Vagina (tissue), 2 donors: ENCODE measurements at regions not wholly inside any gene's neighbourhood (a gene's known extent, or its start where the extent isn't known, plus 50 kb on each side); places are given as distances from the start of the nearest gene placed in this dataset.

ENCODE experiments used
- DNase-seq, 2 donors: peaks; one replicate each; pipeline ENCODE4 v3.0.0-alpha.2; 2017; ENCODE audit errors: extremely low spot score in 2 of 2
- H3K27ac ChIP-seq: fragments of 200-600 bp; sonication (generic); one replicate; pipeline ENCODE4 v1.5.1; 2019
- H3K27me3 ChIP-seq: fragments of 200-600 bp; sonication (generic); one replicate; pipeline ENCODE4 v1.5.1; 2019
- H3K36me3 ChIP-seq, 2 donors: fragments of 200-600 bp; sonication (generic); one replicate each; pipeline ENCODE4 v1.5.1; 2017 to 2019
- H3K4me1 ChIP-seq: fragments of 200-600 bp; sonication (generic); one replicate; pipeline ENCODE4 v1.5.1; 2019
- H3K4me3 ChIP-seq, 2 donors: fragments of 200-600 bp; sonication (generic); 1 replicate in 1 of 2; 2 replicates in 1 of 2; pipeline ENCODE4 v1.5.1; 2016 to 2019
- H3K9me3 ChIP-seq: fragments of 200-600 bp; sonication (generic); one replicate; pipeline ENCODE4 v1.5.1; 2019
- POLR2A ChIP-seq, 2 donors: fragments of 450-650 bp; IDR thresholded peaks; one replicate each; pipeline ENCODE4 v1.6.1; 2017; ENCODE audit warnings: antibody characterized with exemption in 2 of 2, mild to moderate bottlenecking in 2 of 2, moderate library complexity in 2 of 2
- POLR2AphosphoS5 ChIP-seq, 2 donors: sonication (generic); formaldehyde crosslinking; IDR thresholded peaks; one replicate each; pipeline ENCODE4 v1.9.0; 2017; ENCODE audit warnings: antibody characterized with exemption in 2 of 2, mild to moderate bottlenecking in 2 of 2, low read depth in 1 of 2; ENCODE audit not compliant: insufficient read depth in 1 of 2
- intact Hi-C: fragments of 100-400 bp; cut with DNase I; formaldehyde crosslinking; loops from one replicate; pipeline ENCODE4 v1.15.1; 2023
- TF ChIP-seq, protein P1 (sequence below), 3 experiments: fragments of 450-650 bp in 2 of 3; fragments of 200-600 bp in 1 of 3; sonication (generic) in 1 of 3; IDR thresholded peaks; one replicate each; pipeline ENCODE4 v1.5.1; 2017 to 2019; ENCODE audit warnings: antibody characterized with exemption in 3 of 3, mild to moderate bottlenecking in 2 of 3, moderate library complexity in 2 of 3

DNA sequence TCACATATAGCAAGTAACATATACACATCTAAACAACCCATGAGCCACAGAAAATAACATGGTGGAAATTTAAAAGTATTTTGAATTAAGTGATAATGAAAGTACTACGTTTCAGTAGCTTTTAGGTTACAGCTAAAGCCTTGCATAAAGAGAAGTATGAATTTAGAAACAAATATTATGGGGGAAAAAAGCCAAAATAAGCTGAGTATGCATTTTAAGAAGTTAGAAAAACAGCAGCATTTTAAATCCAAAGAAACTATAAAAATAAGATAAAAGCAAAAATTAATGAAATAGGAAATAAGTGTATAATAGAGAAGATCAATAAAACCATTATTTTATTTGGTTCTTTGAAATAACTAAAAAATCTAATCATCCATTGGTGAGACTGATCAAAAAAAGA is 89.8 kb upstream of the ARHGEF7 start:
- H3K4me1 ChIP-seq: no peaks in the 10 kb centered on the region
- peaks cover 8% of the 10 kb centered on the region for H3K9me3 ChIP-seq
- no peaks in the 10 kb centered on the region for H3K27me3 ChIP-seq
- TF ChIP-seq, protein P1, sequence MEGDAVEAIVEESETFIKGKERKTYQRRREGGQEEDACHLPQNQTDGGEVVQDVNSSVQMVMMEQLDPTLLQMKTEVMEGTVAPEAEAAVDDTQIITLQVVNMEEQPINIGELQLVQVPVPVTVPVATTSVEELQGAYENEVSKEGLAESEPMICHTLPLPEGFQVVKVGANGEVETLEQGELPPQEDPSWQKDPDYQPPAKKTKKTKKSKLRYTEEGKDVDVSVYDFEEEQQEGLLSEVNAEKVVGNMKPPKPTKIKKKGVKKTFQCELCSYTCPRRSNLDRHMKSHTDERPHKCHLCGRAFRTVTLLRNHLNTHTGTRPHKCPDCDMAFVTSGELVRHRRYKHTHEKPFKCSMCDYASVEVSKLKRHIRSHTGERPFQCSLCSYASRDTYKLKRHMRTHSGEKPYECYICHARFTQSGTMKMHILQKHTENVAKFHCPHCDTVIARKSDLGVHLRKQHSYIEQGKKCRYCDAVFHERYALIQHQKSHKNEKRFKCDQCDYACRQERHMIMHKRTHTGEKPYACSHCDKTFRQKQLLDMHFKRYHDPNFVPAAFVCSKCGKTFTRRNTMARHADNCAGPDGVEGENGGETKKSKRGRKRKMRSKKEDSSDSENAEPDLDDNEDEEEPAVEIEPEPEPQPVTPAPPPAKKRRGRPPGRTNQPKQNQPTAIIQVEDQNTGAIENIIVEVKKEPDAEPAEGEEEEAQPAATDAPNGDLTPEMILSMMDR (IDR thresholded peaks at IDR 0.05): no peak
- no peak for TF ChIP-seq POLR2A (IDR thresholded peaks at IDR 0.05)
- no peak for TF ChIP-seq POLR2AphosphoS5 (IDR thresholded peaks at IDR 0.05; ENCODE audit: insufficient read depth in 1 of 2, low read depth in 1 of 2)
- no peak overlapping the region for H3K27ac ChIP-seq
- no peaks in the 10 kb centered on the region for H3K36me3 ChIP-seq
- H3K4me3 ChIP-seq: no peak overlapping the region
- intact Hi-C loops: no loop called here
- DNase-seq: no peak

DNA sequence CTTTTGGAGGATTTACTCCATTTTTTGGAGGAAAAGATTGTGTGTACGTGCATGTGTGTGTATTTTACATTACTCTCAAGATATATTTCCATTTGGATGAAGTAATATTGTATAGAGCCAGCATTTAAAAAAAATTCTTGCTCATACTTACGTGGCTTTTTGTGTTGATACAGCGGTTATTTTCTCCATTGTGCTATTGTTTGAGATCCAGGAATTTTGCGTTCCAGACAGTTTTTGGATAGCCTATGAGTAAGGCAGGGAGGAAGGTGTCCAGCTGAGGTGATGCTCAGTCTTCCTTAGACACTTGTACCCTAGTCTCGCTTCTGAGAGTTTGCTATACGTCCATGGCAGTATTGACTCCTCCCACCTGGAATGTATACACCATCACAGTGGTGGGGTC is 92.2 kb upstream of the ARHGEF7 start:
- TF ChIP-seq POLR2AphosphoS5 (IDR thresholded peaks at IDR 0.05; ENCODE audit: insufficient read depth in 1 of 2, low read depth in 1 of 2) (no peak), POLR2A (IDR thresholded peaks at IDR 0.05) (no peak)
- TF ChIP-seq, protein P1 (IDR thresholded peaks at IDR 0.05): no peak
- Histone ChIP-seq H3K36me3 (no peaks in the 10 kb centered on the region), H3K27ac (no peak overlapping the region), H3K4me1 (no peaks in the 10 kb centered on the region), H3K4me3 (no peak overlapping the region), H3K27me3 (no peaks in the 10 kb centered on the region), H3K9me3 (peaks cover 8% of the 10 kb centered on the region)
- intact Hi-C loops: no loop called here
- DNase-seq: no peak

DNA sequence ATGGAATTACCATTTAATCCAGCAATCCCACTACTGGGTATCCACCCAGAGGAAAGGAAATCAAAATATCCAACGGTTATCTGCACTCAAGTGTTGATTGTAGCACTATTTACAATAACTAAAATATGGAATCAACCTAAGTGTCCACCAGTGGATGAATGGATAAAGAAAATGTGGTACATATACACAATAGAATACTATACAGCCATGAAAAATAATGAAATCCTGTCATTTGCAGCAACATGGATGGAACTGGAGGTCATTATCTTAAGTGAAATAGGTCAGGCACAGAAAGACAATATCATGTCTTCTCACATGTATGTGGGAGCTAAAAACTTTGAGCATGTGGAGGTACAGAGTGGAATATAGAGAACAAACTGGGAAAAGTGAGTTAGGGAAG is 92.9 kb upstream of the ARHGEF7 start:
- DNase-seq: no peak
- Histone ChIP-seq H3K4me1 (no peaks in the 10 kb centered on the region), H3K36me3 (no peaks in the 10 kb centered on the region), H3K9me3 (peaks cover 8% of the 10 kb centered on the region), H3K27ac (no peak overlapping the region), H3K27me3 (no peaks in the 10 kb centered on the region), H3K4me3 (no peak overlapping the region)
- no peak for TF ChIP-seq POLR2AphosphoS5 (IDR thresholded peaks at IDR 0.05; ENCODE audit: insufficient read depth in 1 of 2, low read depth in 1 of 2)
- TF ChIP-seq POLR2A (IDR thresholded peaks at IDR 0.05): no peak
- TF ChIP-seq, protein P1 (IDR thresholded peaks at IDR 0.05): no peak
- intact Hi-C loops: no loop called here

DNA sequence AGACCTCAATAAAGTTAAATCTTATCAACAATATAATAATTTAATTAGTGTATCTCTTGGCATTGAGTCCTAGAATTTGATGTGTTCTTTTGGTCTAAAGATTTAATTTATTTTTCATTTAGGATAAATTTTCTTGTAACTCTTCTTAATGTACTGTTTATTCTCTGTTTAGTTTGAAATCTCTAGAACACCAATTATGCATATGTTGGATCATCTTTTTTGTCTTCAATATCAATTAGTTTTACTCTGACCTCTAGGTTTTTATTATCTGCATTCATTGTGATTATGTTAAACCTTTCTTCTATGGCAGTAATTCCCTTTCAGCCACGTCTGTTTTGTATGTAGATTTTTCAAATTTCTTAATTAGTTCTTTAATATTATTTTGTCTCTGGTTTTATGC is 93.8 kb upstream of the ARHGEF7 start:
- Histone ChIP-seq H3K4me1 (no peaks in the 10 kb centered on the region), H3K27me3 (no peaks in the 10 kb centered on the region), H3K27ac (no peak overlapping the region), H3K36me3 (no peaks in the 10 kb centered on the region), H3K9me3 (peaks cover 8% of the 10 kb centered on the region), H3K4me3 (no peak overlapping the region)
- DNase-seq: no peak
- no peak for TF ChIP-seq POLR2AphosphoS5 (IDR thresholded peaks at IDR 0.05; ENCODE audit: insufficient read depth in 1 of 2, low read depth in 1 of 2)
- TF ChIP-seq, protein P1 (IDR thresholded peaks at IDR 0.05): no peak
- no peak for TF ChIP-seq POLR2A (IDR thresholded peaks at IDR 0.05)
- intact Hi-C loops: no loop called here

DNA sequence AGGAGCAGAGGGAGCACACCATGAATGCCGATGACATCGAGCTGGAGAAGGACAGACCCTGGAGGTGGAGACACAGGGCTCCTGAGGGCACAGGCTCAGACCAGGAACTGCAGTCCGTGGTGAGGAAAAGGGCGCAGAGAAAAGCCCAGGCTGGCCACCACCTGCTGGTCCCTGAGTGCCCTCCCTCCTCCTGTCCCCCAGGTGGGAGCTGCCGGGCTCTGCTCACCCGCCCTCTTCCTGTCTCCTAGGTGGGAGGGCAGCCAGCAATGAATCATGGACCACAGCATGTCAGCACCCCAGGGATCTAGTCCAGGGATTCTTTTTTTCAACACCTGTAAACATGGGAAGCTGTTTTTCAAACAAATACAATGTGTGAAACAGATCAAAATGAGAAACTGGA is 94.6 kb upstream of the ARHGEF7 start:
- Histone ChIP-seq H3K27me3 (no peaks in the 10 kb centered on the region), H3K4me3 (no peak overlapping the region), H3K4me1 (no peaks in the 10 kb centered on the region), H3K27ac (no peak overlapping the region), H3K9me3 (peaks cover 8% of the 10 kb centered on the region), H3K36me3 (no peaks in the 10 kb centered on the region)
- TF ChIP-seq, protein P1 (IDR thresholded peaks at IDR 0.05): no peak
- TF ChIP-seq POLR2A (IDR thresholded peaks at IDR 0.05): no peak
- no peak for TF ChIP-seq POLR2AphosphoS5 (IDR thresholded peaks at IDR 0.05; ENCODE audit: insufficient read depth in 1 of 2, low read depth in 1 of 2)
- intact Hi-C loops: no loop called here
- DNase-seq: no peak
